NCI-H2081 (cell line): ENCODE measurements at regions not wholly inside any gene's neighbourhood (a gene's known extent, or its start where the extent isn't known, plus 50 kb on each side); places are given as distances from the start of the nearest gene placed in this dataset.

Experiments
- DNase-seq, 2 experiments: peaks; one replicate each; lab custom pipeline; 2025; lab: John Stamatoyannopoulos, UW

GRCh38 chr6:40268166-40268565 lies 319.0 kb downstream of the LRFN2 start:
- DNase-seq = no peak

DNA sequence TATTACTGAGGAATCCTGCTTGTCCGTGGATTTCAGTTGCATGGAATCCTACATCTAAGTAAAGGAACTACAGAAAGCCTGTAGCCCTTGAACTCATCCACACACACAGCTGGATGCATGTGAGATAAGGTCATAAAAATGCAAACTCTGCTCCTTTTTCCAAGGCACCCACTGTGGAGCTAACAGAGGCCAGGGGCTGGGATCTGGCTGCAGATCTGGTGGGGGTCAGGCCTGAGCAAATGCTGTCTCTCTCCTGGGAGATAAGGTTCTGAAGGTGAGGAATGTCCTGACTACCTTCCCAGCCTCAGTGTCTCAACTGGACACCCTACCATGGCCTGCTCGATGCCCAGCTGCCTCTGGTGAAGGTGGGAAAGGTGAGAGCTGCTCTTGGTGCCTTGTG lies 321.5 kb downstream of the LRFN2 start:
- no peak for DNase-seq

DNA sequence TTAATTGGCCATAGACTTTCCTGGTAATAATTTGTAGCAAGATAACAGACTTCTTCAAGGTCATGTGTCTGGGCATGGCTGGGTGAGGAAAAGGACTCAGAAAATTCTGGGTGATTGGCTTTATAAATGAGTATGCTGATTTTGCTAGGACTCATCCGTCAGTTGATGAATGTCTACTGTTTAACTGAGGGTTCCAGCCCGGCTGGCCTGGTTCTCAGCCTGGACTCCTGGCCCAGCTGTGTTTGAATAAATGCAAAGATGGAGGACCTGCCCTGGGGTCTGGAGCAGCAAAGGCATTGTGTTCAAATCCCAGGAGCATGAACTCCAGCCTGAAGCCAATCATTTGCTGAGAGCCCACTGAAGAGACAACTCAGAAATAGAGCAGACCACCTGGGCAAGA lies 323.2 kb downstream of the LRFN2 start:
- DNase-seq = no peak

- no peak for DNase-seq
Observed at GRCh38 chr6:40262363-40262762, 324.8 kb downstream of the LRFN2 start.

- DNase-seq = no peak
Observed at GRCh38 chr6:40258531-40258930, 324.3 kb upstream of the MOCS1 start.

DNA sequence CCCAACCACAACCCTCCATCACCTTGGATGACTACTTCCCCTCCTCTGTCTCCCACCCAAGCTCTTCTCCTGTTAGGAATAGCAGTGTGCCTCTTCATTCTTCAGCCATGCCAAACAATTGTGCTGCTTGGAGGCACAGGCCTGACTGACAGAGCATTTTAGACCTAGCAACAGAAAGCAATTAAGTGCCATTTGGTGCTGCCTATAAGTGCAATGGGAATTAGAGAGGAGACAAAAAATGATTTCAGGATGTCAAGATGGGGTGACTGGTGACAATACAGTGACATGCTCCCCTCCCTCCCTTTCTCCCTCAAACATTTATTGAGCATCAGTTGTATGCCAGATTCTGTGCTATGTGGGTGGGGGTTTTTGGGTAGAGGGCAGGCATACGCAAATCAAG lies 322.6 kb upstream of the MOCS1 start:
- no peak for DNase-seq

DNA sequence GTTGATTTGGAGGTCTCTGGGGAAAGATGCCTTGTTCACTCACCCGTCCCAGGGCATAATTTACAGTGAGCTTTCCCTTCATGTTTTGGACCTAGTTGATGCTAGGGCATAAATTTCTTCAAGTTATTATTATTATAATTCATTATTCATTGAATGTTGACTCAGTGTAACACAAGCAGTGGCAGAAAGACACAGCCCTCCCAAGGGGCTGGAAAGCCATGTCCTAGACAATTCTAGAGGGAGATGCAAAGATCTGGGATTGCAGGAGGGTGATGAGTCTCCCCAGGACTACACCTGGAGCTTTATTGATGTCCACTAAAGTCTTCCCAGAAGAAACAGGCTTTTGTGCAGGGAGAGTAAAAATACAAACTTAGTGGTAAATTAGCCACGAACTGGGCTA lies 322.0 kb upstream of the MOCS1 start:
- DNase-seq = no peak

GRCh38 chr6:40253420-40253819 lies 319.2 kb upstream of the MOCS1 start:
- DNase-seq = no peak

- no peak for DNase-seq
Observed at GRCh38 chr6:40252531-40253258, 318.4 kb upstream of the MOCS1 start.

DNA sequence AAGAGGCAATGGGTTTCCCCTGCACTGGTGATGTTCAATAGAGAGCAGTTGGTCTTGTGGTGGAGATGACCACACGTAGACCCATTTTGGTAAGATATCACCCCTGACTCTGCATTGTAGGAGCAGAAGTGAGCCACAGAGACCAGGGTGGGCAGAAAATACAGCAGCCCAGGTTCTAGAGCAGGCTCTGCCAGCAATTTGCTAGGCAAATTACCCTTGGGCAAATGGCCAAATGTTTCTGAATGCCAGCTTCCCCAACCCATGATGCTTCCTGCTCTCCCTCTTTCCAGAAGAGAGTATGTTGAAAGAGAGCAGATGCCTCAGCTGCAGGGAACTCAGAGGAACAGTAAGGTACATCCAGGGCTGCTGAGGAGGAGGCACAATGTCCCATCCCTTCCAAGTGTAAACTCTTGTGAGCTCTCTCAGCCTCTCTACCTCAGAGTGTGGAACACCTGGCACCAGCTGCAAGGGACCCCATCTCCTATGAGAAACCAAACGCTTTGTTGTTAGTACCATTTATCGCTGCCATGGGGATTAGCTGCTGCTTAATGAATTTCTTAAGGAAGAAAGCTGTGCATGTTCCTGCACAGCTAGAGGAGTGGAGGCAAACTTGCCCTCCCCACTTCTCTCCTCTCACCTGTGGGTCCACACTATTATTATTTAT lies 317.5 kb upstream of the MOCS1 start:
- peak; percentile 57 to 89 for DNase-seq

- DNase-seq = no peak
Observed at GRCh38 chr6:40249935-40250334, 315.7 kb upstream of the MOCS1 start.

DNA sequence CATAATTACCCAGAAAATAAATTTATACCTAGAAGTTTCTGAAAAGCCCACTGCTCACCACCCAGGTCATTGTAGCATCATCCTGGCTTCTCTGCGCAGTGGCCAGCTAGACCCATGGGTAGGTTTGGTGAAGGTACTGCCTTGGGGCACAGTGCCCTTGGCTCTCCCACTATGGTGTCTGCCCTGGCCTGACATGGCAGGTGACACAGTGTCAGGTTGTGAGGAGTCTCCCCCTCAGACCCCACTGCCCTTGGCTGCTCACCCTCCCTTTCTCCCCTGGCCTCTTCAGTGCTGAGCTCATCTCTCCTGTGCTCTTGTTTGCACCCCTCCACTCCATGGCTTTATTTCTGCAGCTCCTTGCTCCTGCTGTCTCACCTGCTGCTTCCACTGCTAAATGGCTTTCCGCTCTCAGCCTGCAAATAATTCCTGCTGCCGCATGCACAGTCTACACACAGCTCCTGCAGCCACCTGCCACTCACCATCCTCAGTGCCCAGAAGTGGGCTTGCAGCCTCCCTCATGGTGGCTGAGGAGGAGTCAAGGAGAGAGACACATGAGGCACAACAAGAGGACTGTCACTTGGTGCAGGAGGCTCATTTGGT lies 313.4 kb upstream of the MOCS1 start:
- DNase-seq = no peak

DNA sequence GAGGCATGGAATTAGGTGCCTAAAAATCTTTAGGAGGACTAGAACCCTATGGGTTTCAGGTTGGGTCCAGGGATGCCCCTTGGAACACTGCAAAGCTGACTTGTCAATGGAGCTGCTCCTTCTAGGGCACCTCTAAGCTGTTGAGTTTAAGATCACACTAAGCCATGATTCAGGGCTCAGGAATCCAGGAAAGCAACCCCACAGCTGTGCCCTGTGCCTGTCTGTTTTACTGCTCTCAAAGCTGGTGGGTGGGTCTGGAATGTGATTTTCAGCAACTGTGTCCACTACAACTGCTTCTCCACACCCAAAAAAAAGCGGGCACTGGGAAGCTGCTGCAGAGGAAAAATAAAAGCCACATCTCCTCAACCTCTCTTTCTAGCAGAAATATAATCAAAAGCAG lies 310.4 kb upstream of the MOCS1 start:
- DNase-seq = no peak

DNA sequence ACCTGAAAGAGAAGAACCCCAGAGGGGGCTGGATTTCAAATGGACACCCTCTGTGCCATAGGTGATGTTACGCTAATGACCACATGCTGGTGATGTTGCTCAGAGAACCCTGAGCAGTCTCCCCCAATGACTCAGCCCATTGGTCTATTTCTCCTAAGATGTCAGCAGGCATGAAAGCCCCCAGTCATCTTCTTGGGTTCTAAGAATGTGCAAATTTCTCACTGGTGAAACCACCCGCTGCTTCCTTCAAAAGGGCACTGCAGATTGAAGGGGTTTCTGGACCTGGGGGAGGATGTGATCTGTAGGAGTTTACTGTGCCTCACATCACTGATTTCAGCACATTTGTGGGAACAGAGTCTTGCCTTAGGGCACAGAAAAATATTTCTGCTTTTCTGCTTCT lies 298.4 kb upstream of the MOCS1 start:
- no peak for DNase-seq

DNA sequence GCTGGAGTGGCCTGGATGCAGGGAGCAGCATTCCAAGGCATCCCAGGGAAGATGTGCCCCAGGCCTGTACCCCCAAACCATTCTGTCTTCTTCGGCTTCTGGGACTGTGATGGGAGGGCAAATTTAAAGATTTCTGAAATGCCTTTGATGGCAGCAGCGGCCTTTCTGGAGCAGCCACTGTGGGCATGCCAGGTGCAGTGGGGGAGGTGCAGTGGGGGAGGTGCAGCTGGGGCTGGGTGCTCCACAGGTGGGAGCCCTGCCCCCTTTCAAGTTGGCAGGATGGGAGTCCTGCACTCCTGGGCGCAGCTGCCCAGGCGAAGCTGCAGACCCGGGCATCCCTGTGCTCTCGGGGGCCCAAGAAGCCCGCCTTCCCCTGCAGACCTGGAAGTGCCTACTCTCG lies 293.5 kb upstream of the MOCS1 start:
- DNase-seq = no peak

- DNase-seq = no peak
Observed at GRCh38 chr6:40222354-40222753, 288.1 kb upstream of the MOCS1 start.

DNA sequence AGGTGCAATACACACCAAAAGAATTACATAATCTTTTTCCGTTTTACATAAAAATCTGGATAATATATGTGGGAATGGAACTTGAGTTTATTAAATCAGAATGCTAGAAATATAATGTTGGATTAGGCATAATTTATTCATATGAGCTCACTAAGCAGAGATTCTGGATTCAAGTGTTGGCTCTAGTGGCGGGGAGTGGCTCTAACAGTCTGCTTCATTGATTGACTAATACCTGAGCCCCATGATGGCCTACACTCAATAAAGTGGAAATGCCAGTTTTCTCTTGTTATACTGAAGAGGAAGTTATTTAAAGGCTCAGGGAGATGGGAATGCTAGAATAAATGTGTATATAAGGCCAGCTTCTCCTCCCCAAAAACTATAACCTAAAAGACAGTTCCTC lies 285.5 kb upstream of the MOCS1 start:
- no peak for DNase-seq

GRCh38 chr6:40210628-40211056 lies 276.4 kb upstream of the MOCS1 start:
- DNase-seq = peak; percentile 38 to 78

GRCh38 chr6:40205801-40206200 lies 271.5 kb upstream of the MOCS1 start:
- DNase-seq = no peak

GRCh38 chr6:40205004-40205403 lies 270.7 kb upstream of the MOCS1 start:
- DNase-seq = no peak

DNA sequence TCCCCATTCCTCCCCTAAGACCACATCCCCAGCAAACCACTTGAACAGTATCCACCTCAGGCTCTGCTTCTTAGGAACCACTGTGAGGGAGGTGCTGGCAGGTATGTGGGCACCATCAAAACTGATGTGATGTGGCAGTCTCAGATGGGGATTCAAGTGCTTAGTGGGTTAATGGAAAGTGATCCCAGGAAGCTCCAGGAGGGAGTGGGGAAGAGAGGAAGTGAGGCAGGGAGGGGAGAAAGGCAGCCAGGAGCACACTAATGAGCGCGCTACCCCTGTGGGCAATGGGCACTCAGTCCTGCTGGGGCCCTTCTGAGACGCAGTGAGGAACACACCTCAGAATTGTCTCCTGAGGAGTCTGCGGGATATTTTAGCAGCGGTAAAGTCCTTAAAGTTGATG lies 263.1 kb upstream of the MOCS1 start:
- DNase-seq = no peak

DNA sequence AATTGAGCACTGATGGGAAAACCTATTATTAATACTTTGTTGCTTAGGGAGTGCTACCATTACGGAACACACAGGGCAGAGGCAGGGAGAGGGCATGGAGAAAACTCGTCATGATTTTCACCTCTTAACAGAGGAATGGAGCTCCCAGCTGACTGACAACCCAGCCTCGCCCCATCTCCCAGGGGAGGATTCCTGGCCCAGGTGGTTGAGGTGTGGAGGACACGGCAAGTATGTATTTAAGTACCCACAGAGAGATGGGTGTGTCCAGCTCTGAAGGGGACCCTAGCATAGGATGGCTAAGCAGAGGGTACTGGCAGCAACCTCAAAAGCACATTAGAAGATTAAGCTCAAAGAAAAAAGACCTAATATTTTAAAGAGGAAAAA lies 261.9 kb upstream of the MOCS1 start:
- no peak for DNase-seq

- DNase-seq = no peak
Observed at GRCh38 chr6:40195428-40196134, 261.3 kb upstream of the MOCS1 start.
